Ascending aorta (tissue), 2 donors: ENCODE measurements at regions not wholly inside any gene's neighbourhood (a gene's known extent, or its start where the extent isn't known, plus 50 kb on each side); places are given as distances from the start of the nearest gene placed in this dataset.

ENCODE experiments used
- DNase-seq, 2 donors: peaks; one replicate each; pipeline ENCODE4 v3.0.0-alpha.2; 2019; ENCODE audit warnings: low spot score in 2 of 2
- H3K27ac ChIP-seq, 2 donors: fragments of 200-600 bp; sonication (generic); one replicate each; pipeline ENCODE4 v1.5.1; 2016 to 2017; ENCODE audit warnings: mild to moderate bottlenecking in 1 of 2
- H3K27me3 ChIP-seq: fragments of 200-600 bp; sonication (generic); one replicate; pipeline ENCODE4 v1.5.1; 2017
- H3K36me3 ChIP-seq, 2 donors: fragments of 200-600 bp; sonication (generic); one replicate each; pipeline ENCODE4 v1.5.1; 2016
- H3K4me1 ChIP-seq, 2 donors: fragments of 200-600 bp; sonication (generic); one replicate each; pipeline ENCODE4 v1.5.1; 2016 to 2017; ENCODE audit warnings: mild to moderate bottlenecking in 1 of 2
- H3K4me3 ChIP-seq, 2 donors: fragments of 200-600 bp; sonication (generic); one replicate each; pipeline ENCODE4 v1.5.1; 2016 to 2017; ENCODE audit warnings: mild to moderate bottlenecking in 1 of 2
- H3K9me3 ChIP-seq, 2 donors: fragments of 200-600 bp; sonication (generic); one replicate each; pipeline ENCODE4 v1.5.1; 2016
- CTCF ChIP-seq, 3 experiments: fragments of 200-600 bp in 2 of 3; fragments of 450-650 bp in 1 of 3; sonication (generic) in 2 of 3; IDR thresholded peaks; one replicate each; pipeline ENCODE4 v1.5.1; 2016 to 2019; ENCODE audit warnings: antibody characterized with exemption in 3 of 3, mild to moderate bottlenecking in 1 of 3, moderate library complexity in 1 of 3
- intact Hi-C: fragments of 100-400 bp; cut with DNase I; formaldehyde crosslinking; loops from one replicate; pipeline ENCODE4 v1.15.1; 2023

GRCh38 chr11:103544874-103545273 lies 435.6 kb downstream of the DYNC2H1 start:
- no peak for TF ChIP-seq CTCF (IDR thresholded peaks at IDR 0.05)
- no peak for DNase-seq
- Histone ChIP-seq H3K27me3 (no peaks in the 10 kb centered on the region), H3K36me3 (no peaks in the 10 kb centered on the region), H3K4me3 (no peak overlapping the region), H3K27ac (no peak overlapping the region), H3K9me3 (no peaks in the 10 kb centered on the region), H3K4me1 (no peaks in the 10 kb centered on the region)
- intact Hi-C loops, result no loop called here

- intact Hi-C loops, result no loop called here
- no peak for TF ChIP-seq CTCF (IDR thresholded peaks at IDR 0.05)
- Histone ChIP-seq H3K4me3 (no peak overlapping the region), H3K27me3 (no peaks in the 10 kb centered on the region), H3K9me3 (no peaks in the 10 kb centered on the region), H3K4me1 (no peaks in the 10 kb centered on the region), H3K27ac (no peak overlapping the region), H3K36me3 (no peaks in the 10 kb centered on the region)
- no peak for DNase-seq
Observed at GRCh38 chr11:103545551-103545950, 436.3 kb downstream of the DYNC2H1 start.

- intact Hi-C loops, result no loop called here
- Histone ChIP-seq H3K4me1 (no peaks in the 10 kb centered on the region), H3K9me3 (no peaks in the 10 kb centered on the region), H3K27me3 (no peaks in the 10 kb centered on the region), H3K27ac (no peak overlapping the region), H3K36me3 (no peaks in the 10 kb centered on the region), H3K4me3 (no peak overlapping the region)
- TF ChIP-seq CTCF (IDR thresholded peaks at IDR 0.05), result no peak
- DNase-seq, result no peak
Observed at GRCh38 chr11:103546236-103546635, 437.0 kb downstream of the DYNC2H1 start.

- TF ChIP-seq CTCF (IDR thresholded peaks at IDR 0.05), result no peak
- Histone ChIP-seq H3K4me1 (no peaks in the 10 kb centered on the region), H3K27ac (no peak overlapping the region), H3K9me3 (no peaks in the 10 kb centered on the region), H3K36me3 (no peaks in the 10 kb centered on the region), H3K4me3 (no peak overlapping the region), H3K27me3 (no peaks in the 10 kb centered on the region)
- intact Hi-C loops, result no loop called here
- DNase-seq, result no peak
Observed at GRCh38 chr11:103547024-103547423, 437.8 kb downstream of the DYNC2H1 start.

- Histone ChIP-seq H3K4me3 (no peak overlapping the region), H3K4me1 (no peaks in the 10 kb centered on the region), H3K27me3 (no peaks in the 10 kb centered on the region), H3K27ac (no peak overlapping the region), H3K36me3 (no peaks in the 10 kb centered on the region), H3K9me3 (no peaks in the 10 kb centered on the region)
- no peak for DNase-seq
- TF ChIP-seq CTCF (IDR thresholded peaks at IDR 0.05), result no peak
- intact Hi-C loops, result no loop called here
Observed at GRCh38 chr11:103547691-103548090, 438.5 kb downstream of the DYNC2H1 start.

GRCh38 chr11:103548838-103549237 lies 439.6 kb downstream of the DYNC2H1 start:
- no peak for TF ChIP-seq CTCF (IDR thresholded peaks at IDR 0.05)
- Histone ChIP-seq H3K4me3 (no peak overlapping the region), H3K27me3 (no peaks in the 10 kb centered on the region), H3K27ac (no peak overlapping the region), H3K36me3 (no peaks in the 10 kb centered on the region), H3K9me3 (no peaks in the 10 kb centered on the region), H3K4me1 (no peaks in the 10 kb centered on the region)
- intact Hi-C loops, result no loop called here
- DNase-seq, result no peak
